ENCODE measurements at regions not wholly inside any gene's neighbourhood (a gene's known extent, or its start where the extent isn't known, plus 50 kb on each side); places are given as distances from the start of the nearest gene placed in this dataset.
A peak's percentile ranks its signal among the peaks of the same experiment; 100 is the strongest.
"Not testable (repeated sequence)": the region's sequence is repeated elsewhere in the genome, so short reads cannot be mapped to it uniquely, and the experiment has no call there.

DNA sequence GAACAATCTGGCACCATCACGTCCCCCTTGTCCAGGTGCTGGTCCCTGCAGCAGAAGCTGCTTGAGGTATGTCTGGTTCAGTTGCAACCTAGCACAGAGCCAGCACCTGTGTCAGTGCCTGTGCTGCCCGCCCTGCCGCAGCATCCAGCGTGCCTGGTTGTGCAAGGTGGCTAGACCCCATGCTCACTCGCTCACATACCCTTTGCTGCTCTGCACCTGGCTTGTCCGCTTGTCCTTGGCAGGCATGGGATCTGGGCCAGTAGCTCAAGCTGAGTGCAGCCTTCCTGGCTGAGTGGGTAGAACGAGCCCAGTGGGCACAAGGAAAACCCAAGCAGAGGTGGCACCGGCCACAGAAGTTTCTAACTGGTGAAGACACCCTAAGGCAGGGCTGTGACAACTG is 314.6 kb upstream of the KYNU start:
- no peak for DNase-seq

DNA sequence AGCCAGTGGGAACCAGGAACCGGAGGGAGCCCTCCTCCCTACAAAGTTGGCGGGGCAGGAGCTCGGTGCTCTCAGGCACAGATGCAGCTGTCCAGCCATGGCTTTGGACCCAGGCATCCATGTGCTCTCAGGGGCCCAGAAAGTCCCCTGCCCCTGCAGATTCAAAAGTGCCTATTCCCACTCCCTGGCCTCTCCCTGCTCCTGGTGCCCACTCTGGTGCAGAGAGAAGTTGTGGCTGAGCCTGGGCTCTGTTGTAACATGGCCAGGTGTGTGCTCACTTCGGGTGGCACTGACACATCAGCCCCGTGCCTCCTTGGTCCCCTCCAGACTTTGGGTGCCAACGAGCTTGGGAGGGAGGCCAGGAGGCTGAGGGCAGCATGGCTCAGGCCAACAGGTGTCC is 315.8 kb upstream of the KYNU start:
- no peak for DNase-seq

DNA sequence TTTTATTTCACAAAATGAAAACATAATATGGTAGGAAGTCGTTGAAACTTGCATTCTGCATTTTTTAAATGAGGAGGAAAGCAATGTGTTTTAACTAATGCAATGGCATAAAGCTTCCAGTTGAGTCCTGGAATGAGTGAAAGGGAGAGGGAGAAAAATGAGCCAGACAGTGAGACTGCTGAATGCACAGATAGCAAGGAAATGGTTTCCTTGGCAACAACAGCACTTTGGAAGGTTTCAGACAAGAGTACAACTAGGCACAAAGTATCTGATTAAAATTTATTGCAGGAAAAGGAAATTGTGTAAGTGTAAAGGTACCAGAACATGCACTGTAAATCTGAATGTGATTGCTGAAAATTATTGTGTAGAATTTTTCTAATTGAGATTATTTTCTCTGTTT is 320.1 kb upstream of the KYNU start:
- DNase-seq, result no peak

DNA sequence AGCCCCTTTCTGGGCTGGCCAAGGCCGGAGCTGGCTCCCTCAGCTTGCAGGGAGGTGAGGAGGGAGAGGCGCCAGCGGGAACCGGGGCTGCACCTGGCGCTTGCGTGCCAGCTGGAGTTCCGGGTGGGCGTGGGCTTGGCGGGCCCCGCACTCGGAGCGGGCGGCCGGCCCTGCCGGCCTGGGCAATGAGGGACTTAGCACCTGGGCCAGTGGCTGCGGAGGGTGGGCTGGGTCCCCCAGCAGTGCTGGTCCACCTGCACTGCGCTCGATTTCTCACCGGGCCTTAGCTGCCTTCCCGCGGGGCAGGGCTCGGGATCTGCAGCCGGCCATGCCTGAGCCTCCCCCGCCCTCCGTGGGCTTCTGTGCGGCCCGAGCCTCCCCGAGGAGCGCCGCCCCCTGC is 331.5 kb upstream of the KYNU start:
- not testable (repeated sequence) for DNase-seq

DNA sequence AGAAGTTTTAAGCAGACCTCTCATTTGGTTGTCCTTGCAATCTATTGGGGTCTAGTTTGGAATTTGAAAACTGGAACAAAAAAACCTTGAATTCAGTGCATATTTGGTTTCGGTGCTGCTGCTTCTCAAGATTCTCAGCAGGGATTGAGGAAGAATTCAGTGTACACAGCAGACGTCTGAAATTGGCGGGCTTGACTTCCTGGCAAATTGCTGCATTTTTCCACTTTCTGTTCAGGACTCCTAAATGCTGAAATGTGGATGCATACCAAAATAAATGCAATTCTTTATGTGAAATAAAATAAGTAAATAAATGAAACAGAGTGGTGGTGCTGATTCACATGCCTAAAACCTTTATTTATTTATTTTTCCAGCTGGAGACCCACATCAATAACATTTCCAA is 332.4 kb upstream of the KYNU start:
- DNase-seq, result no peak

DNA sequence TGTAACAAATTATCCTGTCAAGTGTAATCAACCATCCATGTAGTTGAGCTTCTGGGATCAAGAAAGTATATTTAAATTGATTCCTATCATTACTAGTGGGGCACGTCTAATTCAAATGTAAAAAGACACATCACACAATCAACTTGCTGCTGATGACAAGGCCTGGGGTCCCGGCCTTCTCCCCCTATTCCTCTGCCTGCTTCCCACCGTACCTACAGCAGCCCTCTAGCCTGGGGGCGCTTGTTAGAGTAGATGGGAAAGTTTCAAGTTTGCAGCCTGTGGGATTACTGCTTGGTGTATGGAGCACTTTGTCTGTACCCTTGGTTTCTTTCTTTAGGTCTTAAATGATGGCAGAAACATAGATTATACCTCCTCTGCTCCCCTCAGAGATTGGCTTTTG is 333.3 kb upstream of the KYNU start:
- no peak for DNase-seq

DNA sequence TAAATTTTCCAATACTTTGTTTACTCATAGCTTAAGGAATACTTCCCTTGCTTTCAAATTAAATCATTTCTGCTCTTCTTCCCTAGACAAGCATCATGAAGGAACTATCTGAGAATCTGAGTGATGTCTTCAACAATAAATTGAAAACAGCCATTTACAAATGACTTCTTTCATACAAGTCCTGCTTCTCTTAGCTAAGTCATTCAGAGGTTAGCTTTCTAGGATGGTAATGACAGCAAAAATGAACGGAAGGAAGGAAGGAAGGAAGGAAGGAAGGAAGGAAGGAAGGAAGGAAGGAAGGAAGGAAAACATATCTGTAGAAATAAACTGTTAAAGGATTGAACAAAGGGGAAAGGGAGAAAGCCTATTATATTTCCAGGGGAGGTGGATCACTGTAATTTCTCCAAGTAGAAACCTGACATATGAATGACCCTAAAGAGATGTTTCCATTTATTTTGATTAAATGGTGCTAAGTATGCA is 335.0 kb upstream of the KYNU start:
- DNase-seq, result no peak

DNA sequence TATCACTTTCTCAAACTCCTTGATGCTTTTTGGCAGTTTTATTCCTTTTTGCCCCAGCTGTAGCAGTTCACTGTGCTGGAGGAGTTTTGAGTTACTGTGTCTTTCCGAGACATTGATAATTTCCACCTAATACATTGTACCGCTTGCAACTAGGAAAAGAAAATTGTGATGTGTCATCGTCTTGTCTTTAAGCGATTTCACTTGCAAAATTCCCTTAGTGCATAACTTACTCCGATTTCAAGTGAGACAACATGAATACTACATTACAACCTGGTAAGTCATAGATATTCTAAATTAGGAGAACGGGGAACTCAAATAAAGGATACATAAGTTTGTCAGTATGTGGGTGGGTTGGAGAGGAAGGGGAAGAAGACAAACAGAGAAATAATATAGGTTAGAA is 340.5 kb upstream of the KYNU start:
- no peak for DNase-seq

DNA sequence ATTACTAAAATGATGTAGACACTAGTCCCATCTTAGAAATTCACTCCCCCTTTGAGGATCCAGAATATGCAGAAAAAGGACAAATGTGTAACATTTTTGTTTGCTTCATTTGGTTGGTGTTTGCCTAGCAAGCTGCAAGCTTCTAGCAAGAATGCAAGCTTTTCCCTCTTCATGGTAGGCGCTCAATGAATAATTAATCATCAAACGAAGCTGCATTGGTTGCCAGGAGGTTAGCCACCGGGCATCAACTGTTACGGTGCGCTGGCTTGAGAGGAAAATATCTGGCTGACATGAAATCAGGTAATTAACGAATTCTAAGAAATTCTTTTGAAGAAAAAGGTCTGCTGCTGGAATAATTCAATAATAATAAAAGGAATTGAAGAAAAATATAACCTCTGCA is 341.0 kb upstream of the KYNU start:
- no peak for DNase-seq

DNA sequence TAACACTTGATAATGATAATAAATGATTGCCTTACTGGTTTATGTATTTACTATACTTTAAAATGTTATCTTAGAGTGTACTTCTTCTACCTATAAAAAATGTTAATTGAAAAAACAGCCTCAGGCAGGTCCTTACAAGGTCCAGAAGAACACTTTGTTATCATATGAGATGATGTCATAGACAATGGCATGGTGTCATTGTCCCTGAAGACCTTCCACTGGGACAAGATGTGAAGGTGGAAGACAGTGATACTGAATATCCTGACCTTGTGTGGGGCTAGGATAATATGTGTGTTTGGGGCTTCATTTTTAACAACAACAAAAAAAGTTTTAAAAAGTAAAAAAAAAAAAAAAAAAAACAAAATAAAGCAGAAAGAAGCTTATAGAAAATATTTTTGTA is 342.2 kb upstream of the KYNU start:
- DNase-seq, result no peak

DNA sequence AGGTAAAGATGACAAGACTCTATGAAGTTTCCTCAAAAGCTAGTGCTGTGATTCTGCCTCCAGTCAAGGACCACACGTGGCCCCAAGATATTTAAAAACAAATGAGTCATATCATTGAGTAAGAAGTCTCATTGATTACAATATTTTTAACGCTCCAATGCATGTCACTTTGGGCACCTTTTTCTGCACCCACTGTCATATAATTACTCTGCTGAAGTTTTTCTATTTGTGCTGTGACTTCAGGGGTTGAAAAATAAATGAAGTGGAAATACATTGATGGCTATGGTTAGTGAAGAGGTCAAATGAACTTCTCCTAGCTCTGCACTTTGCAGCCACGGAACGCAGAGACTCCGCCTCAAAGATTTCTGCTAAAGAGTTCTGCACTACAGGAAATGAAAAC is 344.3 kb upstream of the KYNU start:
- DNase-seq, result no peak

DNA sequence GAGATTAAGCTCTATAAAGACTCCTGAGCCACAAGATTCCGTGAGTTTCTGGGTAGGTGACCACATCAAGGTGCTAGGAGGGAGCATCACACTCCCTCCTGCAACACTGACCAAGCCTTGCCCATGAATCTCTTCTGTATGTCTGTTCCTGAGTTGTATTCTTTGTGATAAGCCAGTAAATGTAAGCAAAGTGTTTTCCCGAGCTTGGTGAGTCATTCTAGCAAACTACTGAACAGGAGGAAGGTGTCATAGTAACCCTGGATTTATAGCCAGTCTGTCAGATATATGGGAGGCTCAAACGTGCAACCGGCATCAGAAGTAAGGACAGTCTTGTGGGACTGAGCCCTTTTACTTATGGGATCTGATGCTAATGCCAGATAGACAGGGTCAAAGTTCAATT is 346.1 kb upstream of the KYNU start:
- no peak for DNase-seq

DNA sequence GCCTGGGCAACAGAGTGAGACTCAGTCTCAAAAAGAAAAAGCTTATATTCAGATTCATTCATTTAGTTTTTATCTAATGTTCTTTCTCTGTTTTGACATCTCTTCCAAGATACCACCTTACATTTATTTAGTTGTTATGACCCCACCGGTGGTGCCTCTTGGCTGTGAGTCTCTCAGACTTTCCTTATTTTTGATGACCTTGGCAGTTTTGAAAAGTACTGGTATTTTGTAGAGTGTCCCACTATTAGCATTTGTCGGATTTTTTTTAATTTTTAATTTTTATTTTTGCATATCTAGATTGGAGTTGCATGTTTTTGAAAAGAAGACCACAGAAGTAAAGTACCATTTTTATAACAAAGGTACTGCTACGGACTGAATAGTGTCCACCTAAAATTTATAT is 351.7 kb upstream of the KYNU start:
- DNase-seq, result no peak

DNA sequence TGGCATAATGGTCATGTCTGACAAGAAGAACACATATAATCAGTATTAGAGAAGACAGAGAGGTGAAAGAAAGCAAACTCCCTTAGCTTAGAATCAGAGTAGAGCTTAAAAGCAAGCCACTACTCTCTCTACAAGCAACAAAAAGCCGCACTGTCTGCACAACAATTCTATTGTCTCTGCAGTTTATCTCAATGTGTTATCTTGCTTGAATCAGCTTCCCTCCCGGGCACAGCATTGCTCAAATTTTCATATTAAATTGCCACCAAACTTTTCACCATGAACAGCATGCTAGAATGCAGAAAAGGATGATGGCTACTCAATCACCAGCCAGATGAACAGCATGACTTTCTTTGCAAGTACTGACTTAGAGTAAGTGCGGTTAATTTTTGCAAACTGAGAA is 356.0 kb upstream of the KYNU start:
- DNase-seq, result no peak

DNA sequence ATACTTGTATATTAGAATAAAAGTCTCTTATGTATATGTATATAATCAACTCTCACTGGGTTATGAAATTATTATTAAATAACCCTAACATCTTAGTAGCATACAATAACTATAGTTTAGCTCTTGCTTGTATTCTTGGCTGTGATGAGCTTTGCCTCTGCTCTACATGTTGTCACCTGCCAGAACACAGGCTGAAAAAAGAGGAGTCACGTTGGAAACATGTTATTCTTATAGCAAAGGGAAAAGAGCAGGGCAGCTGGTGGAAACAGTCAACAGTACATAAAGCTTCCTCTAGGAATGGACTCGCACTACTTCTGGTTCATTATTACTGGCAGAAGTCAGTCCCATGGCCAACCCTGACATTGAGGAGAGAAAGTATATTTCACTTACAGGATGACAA is 362.0 kb upstream of the KYNU start:
- no peak for DNase-seq

DNA sequence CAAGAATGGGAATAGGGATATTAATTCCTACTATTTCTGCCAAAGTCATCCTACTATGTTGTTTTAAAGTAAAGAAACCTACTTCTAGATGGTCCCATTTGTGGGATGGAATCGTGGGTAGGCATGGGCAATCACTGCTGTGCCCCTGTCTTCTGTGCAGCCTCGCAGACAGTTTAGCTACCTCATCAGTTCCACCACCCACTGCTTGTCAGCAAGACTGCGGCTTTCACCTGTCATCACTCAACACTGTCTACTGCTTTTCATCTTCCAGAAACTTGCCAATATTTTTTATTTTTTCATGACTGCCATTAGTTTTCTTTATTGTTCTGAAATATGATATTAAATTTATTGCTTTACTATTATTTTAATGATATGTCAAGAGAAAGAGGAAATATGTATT is 368.1 kb upstream of the KYNU start:
- DNase-seq, result no peak

DNA sequence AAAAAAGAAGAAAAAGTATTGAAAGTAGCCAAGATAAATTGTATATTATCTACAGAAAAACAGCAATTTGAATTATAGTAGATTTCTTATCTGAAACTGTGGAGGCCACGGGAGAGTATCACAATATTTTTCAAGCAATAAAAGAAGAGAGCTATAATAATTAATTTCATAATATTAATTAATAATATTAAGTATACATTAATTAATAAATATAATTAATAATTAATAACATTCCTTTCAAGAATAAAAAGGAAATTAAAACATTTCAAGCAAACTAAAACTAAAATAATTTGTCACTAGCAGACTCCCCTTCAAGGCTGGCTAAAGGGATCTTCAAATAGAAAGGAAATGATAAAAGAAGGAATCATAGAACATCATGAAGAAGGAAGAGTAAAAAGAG is 372.7 kb upstream of the KYNU start:
- no peak for DNase-seq

DNA sequence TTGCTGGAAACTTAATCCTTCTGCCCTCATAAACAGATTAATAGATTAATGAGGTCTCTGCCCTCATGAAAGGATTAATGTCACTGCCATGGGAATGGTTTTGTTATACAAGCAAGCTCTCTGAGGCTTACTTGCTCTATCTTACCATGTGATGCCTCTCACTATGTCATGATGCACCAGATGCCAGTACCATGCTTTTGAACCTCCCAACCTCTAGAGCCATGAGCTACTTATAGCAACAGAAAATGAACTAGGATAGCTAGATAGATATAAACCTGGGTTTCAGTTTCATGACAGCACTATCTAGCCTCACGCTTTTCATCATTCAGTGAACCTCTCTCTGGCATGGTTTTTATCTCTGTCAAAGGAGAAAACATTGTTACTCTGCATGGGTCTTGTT is 371.6 kb upstream of the LRP1B start:
- DNase-seq, result no peak

DNA sequence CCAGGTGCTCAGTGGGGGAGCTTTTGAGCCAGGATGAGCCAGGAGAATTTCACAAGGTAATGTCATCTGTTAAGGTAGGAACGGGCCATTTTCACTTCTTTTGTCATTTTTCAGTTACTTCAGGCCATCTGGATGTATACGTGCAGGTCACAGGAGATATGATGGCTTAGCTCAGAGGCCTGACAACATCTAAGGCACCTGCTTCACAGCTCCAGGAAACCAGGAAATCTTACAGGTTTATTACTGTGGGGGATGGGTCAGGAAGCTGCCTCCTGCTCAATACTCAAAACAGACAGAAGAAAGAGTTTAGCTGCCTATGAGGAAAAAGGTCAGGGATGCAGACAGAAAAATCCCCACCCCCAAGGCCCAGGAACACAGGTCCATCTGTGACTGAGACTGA is 364.3 kb upstream of the LRP1B start:
- no peak for DNase-seq

DNA sequence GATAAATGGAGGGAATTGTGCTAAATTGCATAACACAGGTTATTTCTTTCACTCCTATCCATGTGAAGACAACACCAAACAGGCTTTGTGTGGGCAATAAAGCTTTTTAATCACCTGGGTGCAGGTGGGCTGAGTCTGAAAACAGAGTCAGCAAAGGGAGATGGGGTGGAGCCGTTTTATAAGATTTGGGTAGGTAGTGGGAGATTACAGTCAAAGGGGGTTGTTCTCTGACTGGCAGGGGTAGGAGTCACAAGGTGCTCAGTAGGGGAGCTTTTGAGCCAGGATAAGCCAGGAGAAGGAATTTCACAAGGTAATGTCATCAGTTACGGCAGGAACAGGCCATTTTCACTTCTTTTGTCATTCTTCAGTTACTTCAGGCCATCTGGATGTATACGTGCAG is 358.8 kb upstream of the LRP1B start:
- not testable (repeated sequence) for DNase-seq

DNA sequence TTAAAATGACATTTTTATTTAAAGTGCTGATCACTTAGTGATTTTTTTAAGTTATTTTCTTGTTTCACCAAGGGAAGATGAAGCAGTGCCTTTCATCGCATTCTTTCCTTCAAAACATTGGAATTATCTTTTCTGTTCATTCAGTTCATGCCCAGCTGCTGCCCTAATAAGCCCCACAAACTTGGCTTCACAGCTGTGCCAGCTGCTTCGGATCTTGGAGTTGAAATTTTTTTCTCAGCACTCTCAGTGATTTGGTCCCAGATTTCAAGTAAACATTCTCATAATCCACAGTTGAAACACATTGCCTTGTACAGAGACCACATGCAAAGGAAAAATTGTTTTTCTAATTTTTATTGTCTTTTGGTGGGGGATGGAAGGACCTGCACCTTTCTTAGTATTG is 353.3 kb upstream of the LRP1B start:
- DNase-seq, result no peak

DNA sequence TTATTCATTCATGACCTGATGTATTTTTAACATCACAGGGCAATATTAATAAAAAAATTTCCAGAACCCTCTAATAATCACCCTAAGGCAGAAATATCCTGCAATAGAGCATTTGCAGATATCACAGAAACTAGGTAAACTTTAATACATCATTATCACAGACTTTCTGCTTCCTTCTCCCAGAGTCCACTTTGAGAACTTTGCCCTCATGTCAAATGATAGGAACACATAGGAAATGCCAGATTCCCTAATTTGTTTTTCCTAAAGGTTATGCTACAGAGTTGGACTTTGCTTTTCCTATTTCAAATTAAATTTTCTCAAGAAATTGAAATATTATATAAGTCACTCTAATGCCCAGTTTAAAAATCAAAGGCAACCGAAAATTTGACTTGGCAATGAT is 352.8 kb upstream of the LRP1B start:
- DNase-seq, result no peak

DNA sequence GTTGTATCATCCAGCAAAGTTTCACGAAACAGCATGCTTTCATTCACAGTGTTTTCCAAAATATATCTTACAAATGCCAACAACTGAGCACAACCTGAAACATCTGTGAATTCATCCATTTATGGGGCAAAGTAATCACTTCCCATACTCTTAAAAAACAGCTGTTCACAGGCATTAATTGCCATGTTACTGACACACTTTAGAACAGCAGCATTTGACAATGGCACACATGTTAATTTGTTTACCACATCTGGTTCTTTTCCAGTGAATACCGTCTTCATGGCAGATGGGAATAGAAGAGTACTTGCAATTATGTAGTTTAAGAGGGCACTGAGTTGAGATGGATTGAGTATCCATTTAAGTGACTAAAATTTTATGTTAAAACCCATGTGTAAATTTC is 347.4 kb upstream of the LRP1B start:
- peak; percentile 37 for DNase-seq

DNA sequence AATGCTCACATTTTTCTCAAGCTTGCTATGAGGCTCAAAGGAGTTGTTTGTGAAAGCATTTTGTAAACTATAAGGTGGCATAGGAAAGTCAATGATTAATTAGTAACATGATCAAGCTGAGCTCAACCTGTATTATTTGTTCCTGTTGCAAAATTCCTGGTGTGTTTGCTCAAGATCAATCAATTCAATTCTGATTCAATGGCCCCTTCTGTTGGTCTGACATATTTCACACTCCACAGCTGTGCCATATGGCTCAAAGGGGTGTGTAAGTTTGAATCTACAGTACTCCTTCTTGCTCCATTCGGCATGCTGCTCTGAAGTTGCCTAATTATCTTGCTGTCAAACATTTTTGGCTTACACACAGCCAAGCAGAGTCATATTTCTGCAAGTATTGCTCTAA is 341.6 kb upstream of the LRP1B start:
- DNase-seq, result peak; percentile 73

DNA sequence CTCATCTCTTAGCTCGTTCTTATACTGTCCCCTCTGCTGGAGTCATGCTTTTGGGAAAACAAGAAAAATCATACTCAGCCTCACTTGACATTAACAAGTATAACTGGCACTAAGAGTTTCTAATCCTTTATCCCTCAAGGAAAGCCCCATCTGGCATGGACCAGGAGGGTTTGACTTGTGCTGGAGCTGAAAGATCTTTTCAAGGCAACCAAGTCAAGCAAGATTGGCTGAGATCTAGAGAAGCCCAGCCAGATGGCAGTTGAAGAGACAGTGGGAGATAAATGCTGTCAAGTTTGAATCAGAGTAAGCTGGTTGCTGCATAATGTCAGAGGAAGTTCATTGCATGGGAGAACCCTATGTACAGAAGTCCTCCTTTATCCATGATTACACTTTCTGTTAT is 336.5 kb upstream of the LRP1B start:
- DNase-seq, result no peak

DNA sequence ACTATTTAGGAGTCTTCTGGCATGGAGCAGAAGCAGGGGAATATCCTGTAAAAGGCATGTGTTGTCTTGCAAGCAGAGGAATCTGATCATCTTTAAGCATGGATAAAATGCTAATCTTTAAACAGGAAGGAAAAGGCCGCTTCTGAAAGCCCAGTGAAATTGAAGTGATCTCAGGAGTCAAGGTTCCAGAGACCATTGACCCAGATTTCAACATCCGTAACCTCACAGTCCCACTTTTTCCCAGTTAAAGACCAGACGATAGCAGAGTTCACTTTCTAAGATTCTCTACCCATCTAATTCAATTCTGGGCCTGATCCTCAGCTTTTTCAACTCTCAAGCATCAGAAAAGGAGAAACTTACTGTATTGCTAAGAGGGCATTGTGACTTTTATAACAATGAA is 332.2 kb upstream of the LRP1B start:
- DNase-seq, result no peak
